ENCODE measurements at regions not wholly inside any gene's neighbourhood (a gene's known extent, or its start where the extent isn't known, plus 50 kb on each side); places are given as distances from the start of the nearest gene placed in this dataset.

- TF ChIP-seq, protein P1, sequence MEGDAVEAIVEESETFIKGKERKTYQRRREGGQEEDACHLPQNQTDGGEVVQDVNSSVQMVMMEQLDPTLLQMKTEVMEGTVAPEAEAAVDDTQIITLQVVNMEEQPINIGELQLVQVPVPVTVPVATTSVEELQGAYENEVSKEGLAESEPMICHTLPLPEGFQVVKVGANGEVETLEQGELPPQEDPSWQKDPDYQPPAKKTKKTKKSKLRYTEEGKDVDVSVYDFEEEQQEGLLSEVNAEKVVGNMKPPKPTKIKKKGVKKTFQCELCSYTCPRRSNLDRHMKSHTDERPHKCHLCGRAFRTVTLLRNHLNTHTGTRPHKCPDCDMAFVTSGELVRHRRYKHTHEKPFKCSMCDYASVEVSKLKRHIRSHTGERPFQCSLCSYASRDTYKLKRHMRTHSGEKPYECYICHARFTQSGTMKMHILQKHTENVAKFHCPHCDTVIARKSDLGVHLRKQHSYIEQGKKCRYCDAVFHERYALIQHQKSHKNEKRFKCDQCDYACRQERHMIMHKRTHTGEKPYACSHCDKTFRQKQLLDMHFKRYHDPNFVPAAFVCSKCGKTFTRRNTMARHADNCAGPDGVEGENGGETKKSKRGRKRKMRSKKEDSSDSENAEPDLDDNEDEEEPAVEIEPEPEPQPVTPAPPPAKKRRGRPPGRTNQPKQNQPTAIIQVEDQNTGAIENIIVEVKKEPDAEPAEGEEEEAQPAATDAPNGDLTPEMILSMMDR (IDR thresholded peaks at IDR 0.05): no peak
- no peak for TF ChIP-seq POLR2A (IDR thresholded peaks at IDR 0.05)
These were observed 178.8 kb downstream of the HHIPL2 start for GRCh38 chr1:222369148-222369547.

Data from prostate gland (tissue), 2 donors.